Osteocyte (in vitro differentiated cells): ENCODE measurements at regions not wholly inside any gene's neighbourhood (a gene's known extent, or its start where the extent isn't known, plus 50 kb on each side); places are given as distances from the start of the nearest gene placed in this dataset.
A peak's percentile ranks its signal among the peaks of the same experiment; 100 is the strongest.

Experiments
- DNase-seq: peaks from one replicate; pipeline ENCODE4 v3.0.0; 2021; ENCODE audit warnings: mixed read lengths; ENCODE audit not compliant: unreplicated experiment; ENCODE audit errors: extremely low spot score
- H3K27ac Mint-ChIP-seq: one replicate; pipeline ENCODE4 v1.8.0; 2021; ENCODE audit warnings: mild to moderate bottlenecking, mixed read lengths; ENCODE audit not compliant: unreplicated experiment
- H3K27me3 Mint-ChIP-seq: one replicate; pipeline ENCODE4 v1.8.0; 2021; ENCODE audit warnings: mixed read lengths; ENCODE audit not compliant: unreplicated experiment
- H3K36me3 Mint-ChIP-seq: one replicate; pipeline ENCODE4 v1.8.0; 2021; ENCODE audit warnings: mixed read lengths; ENCODE audit not compliant: unreplicated experiment
- H3K4me1 Mint-ChIP-seq: one replicate; pipeline ENCODE4 v1.8.0; 2021; ENCODE audit warnings: mixed read lengths; ENCODE audit not compliant: unreplicated experiment
- H3K4me3 Mint-ChIP-seq: one replicate; pipeline ENCODE4 v1.8.0; 2021; ENCODE audit warnings: mild to moderate bottlenecking, moderate library complexity, mixed read lengths; ENCODE audit not compliant: unreplicated experiment
- H3K9me3 Mint-ChIP-seq: one replicate; pipeline ENCODE4 v1.8.0; 2021; ENCODE audit warnings: mixed read lengths; ENCODE audit not compliant: unreplicated experiment
- TF ChIP-seq, protein P1 (sequence below): fragments of 200-600 bp; sonication (generic); IDR thresholded peaks from 2 replicates; pipeline ENCODE4 v1.5.0; 2021; ENCODE audit warnings: antibody characterized with exemption, mild to moderate bottlenecking, moderate library complexity

DNA sequence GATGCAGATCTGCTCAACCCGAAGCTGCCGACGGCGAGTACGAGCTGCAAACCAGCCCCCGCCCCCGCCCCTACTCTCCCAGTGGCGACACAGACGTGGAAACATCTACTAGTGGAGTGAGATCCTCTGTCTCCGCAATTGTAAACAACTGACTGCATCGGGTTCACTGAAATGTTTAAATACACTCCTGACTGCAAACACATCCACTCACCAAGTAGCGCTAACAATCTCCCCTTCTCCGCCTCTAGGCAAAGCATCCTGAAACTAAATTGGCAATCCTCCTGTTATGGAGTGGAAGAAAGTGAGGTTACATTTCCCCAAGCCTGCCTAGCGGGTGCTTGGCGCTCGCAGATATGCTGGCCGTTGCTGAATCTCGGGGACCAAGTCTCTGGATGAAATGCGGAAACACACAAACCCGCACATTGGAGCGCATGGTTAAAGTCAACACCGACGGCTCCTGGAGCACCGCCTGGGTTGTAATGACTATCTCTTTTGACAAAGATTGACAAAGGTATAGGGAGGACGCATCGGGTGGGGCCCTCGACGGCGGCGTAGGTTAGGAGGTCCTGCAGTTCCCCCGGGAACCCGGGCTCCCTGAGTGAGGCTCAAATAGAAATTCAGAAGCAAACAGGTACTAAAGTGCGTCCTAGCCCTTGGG is 117.0 kb upstream of the TEX13C start:
- no peak for DNase-seq
- peaks cover 55% of the 10 kb centered on the region for H3K27me3 Mint-ChIP-seq
- TF ChIP-seq, protein P1, sequence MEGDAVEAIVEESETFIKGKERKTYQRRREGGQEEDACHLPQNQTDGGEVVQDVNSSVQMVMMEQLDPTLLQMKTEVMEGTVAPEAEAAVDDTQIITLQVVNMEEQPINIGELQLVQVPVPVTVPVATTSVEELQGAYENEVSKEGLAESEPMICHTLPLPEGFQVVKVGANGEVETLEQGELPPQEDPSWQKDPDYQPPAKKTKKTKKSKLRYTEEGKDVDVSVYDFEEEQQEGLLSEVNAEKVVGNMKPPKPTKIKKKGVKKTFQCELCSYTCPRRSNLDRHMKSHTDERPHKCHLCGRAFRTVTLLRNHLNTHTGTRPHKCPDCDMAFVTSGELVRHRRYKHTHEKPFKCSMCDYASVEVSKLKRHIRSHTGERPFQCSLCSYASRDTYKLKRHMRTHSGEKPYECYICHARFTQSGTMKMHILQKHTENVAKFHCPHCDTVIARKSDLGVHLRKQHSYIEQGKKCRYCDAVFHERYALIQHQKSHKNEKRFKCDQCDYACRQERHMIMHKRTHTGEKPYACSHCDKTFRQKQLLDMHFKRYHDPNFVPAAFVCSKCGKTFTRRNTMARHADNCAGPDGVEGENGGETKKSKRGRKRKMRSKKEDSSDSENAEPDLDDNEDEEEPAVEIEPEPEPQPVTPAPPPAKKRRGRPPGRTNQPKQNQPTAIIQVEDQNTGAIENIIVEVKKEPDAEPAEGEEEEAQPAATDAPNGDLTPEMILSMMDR, result no peak
- H3K4me3 Mint-ChIP-seq, result peak overlapping the region; percentile 78
- H3K27ac Mint-ChIP-seq, result no peak overlapping the region
- H3K9me3 Mint-ChIP-seq, result no peaks in the 10 kb centered on the region
- no peaks in the 10 kb centered on the region for H3K36me3 Mint-ChIP-seq
- H3K4me1 Mint-ChIP-seq, result peaks cover 25% of the 10 kb centered on the region

- Mint-ChIP-seq H3K36me3 (no peaks in the 10 kb centered on the region), H3K4me1 (peaks cover 25% of the 10 kb centered on the region), H3K27ac (no peak overlapping the region), H3K4me3 (peak overlapping the region; percentile 78), H3K9me3 (no peaks in the 10 kb centered on the region), H3K27me3 (peaks cover 55% of the 10 kb centered on the region)
- DNase-seq, result no peak
- TF ChIP-seq, protein P1, result no peak
Measured at GRCh38 chrX:125203365-125203736, 116.3 kb upstream of the TEX13C start.

DNA sequence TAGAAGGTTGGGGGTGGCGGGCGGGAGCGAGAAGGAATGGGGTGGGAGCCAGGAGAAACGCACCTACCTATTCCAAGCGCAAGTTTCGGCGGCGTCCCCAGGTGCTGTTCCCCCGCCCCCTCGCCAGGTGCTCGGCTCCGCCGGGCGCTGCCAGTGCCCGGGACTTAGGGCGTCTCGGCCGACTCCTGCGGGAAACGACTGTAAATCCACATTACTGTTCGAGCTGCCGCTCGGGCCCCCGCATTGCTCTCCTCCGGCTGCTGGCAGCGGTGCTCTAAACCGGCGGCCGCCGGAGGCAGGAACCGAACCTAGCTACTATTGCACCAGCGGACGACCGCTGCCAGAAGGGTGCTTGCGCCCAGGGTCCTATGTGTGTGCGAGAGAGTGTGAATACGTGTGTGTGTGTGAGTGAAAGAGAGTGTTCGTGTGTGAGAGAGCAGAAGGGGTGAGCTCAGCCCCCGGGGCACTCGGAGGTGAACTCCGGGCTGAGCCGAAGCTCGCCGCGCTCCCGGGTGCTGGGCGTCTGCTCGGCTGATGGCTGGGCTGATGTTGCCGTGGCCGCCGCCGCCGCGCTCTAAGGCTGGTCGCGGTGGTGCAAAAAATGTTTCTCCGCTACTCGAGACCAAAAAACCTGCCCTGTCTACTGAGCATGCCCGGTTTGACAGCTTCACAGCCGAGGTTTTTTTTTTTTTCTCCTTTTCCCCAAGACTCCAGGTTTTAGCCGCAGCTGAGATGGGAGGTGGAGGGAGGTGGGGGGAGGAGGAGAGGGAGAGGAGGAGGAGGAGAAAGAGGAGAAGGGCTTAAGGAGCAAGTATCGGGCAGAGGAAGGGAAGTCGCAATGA is 115.7 kb upstream of the TEX13C start:
- Mint-ChIP-seq H3K4me3 (peak overlapping the region; percentile 78), H3K27me3 (peaks cover 55% of the 10 kb centered on the region)

GRCh38 chrX:125204681-125205132 is 115.0 kb upstream of the TEX13C start:
- Mint-ChIP-seq H3K4me1 (peaks cover 25% of the 10 kb centered on the region), H3K9me3 (no peaks in the 10 kb centered on the region), H3K4me3 (peak overlapping the region; percentile 78), H3K36me3 (no peaks in the 10 kb centered on the region), H3K27ac (no peak overlapping the region), H3K27me3 (peaks cover 55% of the 10 kb centered on the region)
- TF ChIP-seq, protein P1, result no peak
- no peak for DNase-seq

More for the DNA sequence above, 115.7 kb upstream of the TEX13C start:
- H3K36me3 Mint-ChIP-seq, result no peaks in the 10 kb centered on the region
- no peaks in the 10 kb centered on the region for H3K9me3 Mint-ChIP-seq
- TF ChIP-seq, protein P1, result no peak
- H3K27ac Mint-ChIP-seq, result no peak overlapping the region
- peaks cover 25% of the 10 kb centered on the region for H3K4me1 Mint-ChIP-seq
- DNase-seq, result no peak
